H9 (cell line): ENCODE measurements at regions not wholly inside any gene's neighbourhood (a gene's known extent, or its start where the extent isn't known, plus 50 kb on each side); places are given as distances from the start of the nearest gene placed in this dataset.

Experiments used
- DNase-seq: peaks from one replicate; pipeline ENCODE4 v3.0.0-alpha.2; 2017
- H2AFZ ChIP-seq: one replicate; pipeline ENCODE4 v1.6.1; 2013; ENCODE audit warnings: mild to moderate bottlenecking, low read length, control low read depth, moderate library complexity
- H2AK5ac ChIP-seq: 2 replicates; pipeline ENCODE4 v1.6.1; 2013; ENCODE audit warnings: low read length, control low read depth, mixed read lengths; ENCODE audit not compliant: insufficient read length
- H2BK120ac ChIP-seq: one replicate; pipeline ENCODE4 v1.6.1; 2013; ENCODE audit warnings: low read depth, mild to moderate bottlenecking, low read length, control low read depth, inconsistent platforms; ENCODE audit not compliant: poor library complexity, severe bottlenecking
- H2BK12ac ChIP-seq: 2 replicates; pipeline ENCODE4 v1.6.1; 2013; ENCODE audit warnings: low read length, control low read depth, mixed read lengths, low read depth; ENCODE audit not compliant: insufficient read length
- H2BK15ac ChIP-seq: 2 replicates; pipeline ENCODE4 v1.6.1; 2013; ENCODE audit warnings: low read depth, low read length, control low read depth
- H2BK20ac ChIP-seq: one replicate; pipeline ENCODE4 v1.6.1; 2013; ENCODE audit warnings: low read depth, mild to moderate bottlenecking, low read length, control low read depth, inconsistent platforms; ENCODE audit not compliant: poor library complexity, severe bottlenecking
- H2BK5ac ChIP-seq: 2 replicates; pipeline ENCODE4 v1.6.1; 2013; ENCODE audit warnings: low read length, control low read depth, mixed read lengths; ENCODE audit not compliant: insufficient read length
- H3K14ac ChIP-seq: 2 replicates; pipeline ENCODE4 v1.6.1; 2013; ENCODE audit warnings: low read length, control low read depth; ENCODE audit not compliant: insufficient read depth
- H3K18ac ChIP-seq: 2 replicates; pipeline ENCODE4 v1.6.1; 2013; ENCODE audit warnings: low read depth, mild to moderate bottlenecking, mixed read lengths, low read length, control low read depth; ENCODE audit not compliant: insufficient read length
- H3K23ac ChIP-seq: 2 replicates; pipeline ENCODE4 v1.6.1; 2013; ENCODE audit warnings: low read length, control low read depth, mixed read lengths, low read depth; ENCODE audit not compliant: insufficient read length
- H3K23me2 ChIP-seq: 2 replicates; pipeline ENCODE4 v1.6.1; 2013; ENCODE audit warnings: low read depth, mild to moderate bottlenecking, mixed read lengths, low read length, control low read depth; ENCODE audit not compliant: insufficient read length, poor library complexity, severe bottlenecking
- H3K27ac ChIP-seq: 2 replicates; pipeline ENCODE4 v1.5.1; 2013; ENCODE audit warnings: low read length, control low read depth, mixed read lengths, low read depth; ENCODE audit not compliant: insufficient read length
- H3K27me3 ChIP-seq: 2 replicates; pipeline ENCODE4 v1.6.1; 2013; ENCODE audit warnings: low read length, control low read depth, inconsistent platforms; ENCODE audit not compliant: insufficient read depth
- H3K4ac ChIP-seq: 2 replicates; pipeline ENCODE4 v1.6.1; 2013; ENCODE audit warnings: low read depth, mild to moderate bottlenecking, control low read depth, inconsistent platforms, low read length, moderate library complexity
- H3K4me1 ChIP-seq: 2 replicates; pipeline ENCODE4 v1.6.1; 2013; ENCODE audit warnings: low read length, control low read depth, inconsistent platforms; ENCODE audit not compliant: insufficient read depth
- H3K4me2 ChIP-seq: 2 replicates; pipeline ENCODE4 v1.6.1; 2013; ENCODE audit warnings: low read length, control low read depth, mixed read lengths; ENCODE audit not compliant: insufficient read length, insufficient read depth
- H3K56ac ChIP-seq: 2 replicates; pipeline ENCODE4 v1.6.1; 2013; ENCODE audit warnings: low read depth, mild to moderate bottlenecking, mixed read lengths, low read length, control low read depth; ENCODE audit not compliant: insufficient read length
- H3K79me1 ChIP-seq: 2 replicates; pipeline ENCODE4 v1.6.1; 2013; ENCODE audit warnings: low read depth, mild to moderate bottlenecking, moderate library complexity, low read length, control low read depth, inconsistent platforms; ENCODE audit not compliant: insufficient read depth, poor library complexity, severe bottlenecking
- H3K79me2 ChIP-seq: 2 replicates; pipeline ENCODE4 v1.6.1; 2013; ENCODE audit warnings: low read length, control low read depth, inconsistent platforms; ENCODE audit not compliant: insufficient read depth
- H3K9ac ChIP-seq: 2 replicates; pipeline ENCODE4 v1.6.1; 2013; ENCODE audit warnings: low read length, control low read depth, mixed read lengths; ENCODE audit not compliant: insufficient read length; ENCODE audit errors: extremely low read depth
- H3K9me3 ChIP-seq: one replicate; pipeline ENCODE4 v1.6.1; 2013; ENCODE audit warnings: low read depth, low read length, inconsistent platforms; ENCODE audit not compliant: control insufficient read depth
- H3T11ph ChIP-seq: one replicate; pipeline ENCODE4 v1.6.1; 2013; ENCODE audit warnings: mild to moderate bottlenecking, low read length, control low read depth, inconsistent platforms
- H4K20me1 ChIP-seq: one replicate; pipeline ENCODE4 v1.6.1; 2013; ENCODE audit not compliant: control insufficient read depth, insufficient read length, insufficient read depth
- H4K5ac ChIP-seq: 2 replicates; pipeline ENCODE4 v1.6.1; 2013; ENCODE audit warnings: low read depth, mild to moderate bottlenecking, mixed read lengths, low read length, control low read depth; ENCODE audit not compliant: insufficient read length
- H4K8ac ChIP-seq: replicated peaks from 2 replicates; pipeline ENCODE4 v1.6.1; 2013; ENCODE audit warnings: low read length, control low read depth, mixed read lengths, low read depth; ENCODE audit not compliant: insufficient read length
- H4K91ac ChIP-seq: 2 replicates; pipeline ENCODE4 v1.6.1; 2013; ENCODE audit warnings: low read depth, mild to moderate bottlenecking, moderate library complexity, mixed read lengths, low read length, control low read depth; ENCODE audit not compliant: insufficient read length
- H3K27ac Mint-ChIP-seq, 3 experiments: 2 replicates in 2 of 3; 3 replicates in 1 of 3; pipeline ENCODE4 v1.8.0; 2020 to 2021; ENCODE audit warnings: mixed read lengths in 3 of 3, mild to moderate bottlenecking in 1 of 3, moderate library complexity in 1 of 3
- H3K27me3 Mint-ChIP-seq: 2 replicates; pipeline ENCODE4 v1.8.0; 2021; ENCODE audit warnings: low read depth, mild to moderate bottlenecking, moderate library complexity, mixed read lengths
- H3K36me3 Mint-ChIP-seq, 3 experiments: 2 replicates in 2 of 3; 3 replicates in 1 of 3; pipeline ENCODE4 v1.8.0; 2020 to 2021; ENCODE audit warnings: low read depth in 3 of 3, mixed read lengths in 3 of 3; ENCODE audit not compliant: insufficient read depth in 1 of 3
- H3K4me1 Mint-ChIP-seq, 2 experiments: 2 replicates each; pipeline ENCODE4 v1.8.0; 2020; ENCODE audit warnings: mixed read lengths in 2 of 2
- H3K4me3 Mint-ChIP-seq, 2 experiments: 2 replicates in 1 of 2; 3 replicates in 1 of 2; pipeline ENCODE4 v1.8.0; 2020 to 2021; ENCODE audit warnings: mild to moderate bottlenecking in 2 of 2, mixed read lengths in 2 of 2, moderate library complexity in 1 of 2
- H3K9me3 Mint-ChIP-seq, 2 experiments: 2 replicates in 1 of 2; 3 replicates in 1 of 2; pipeline ENCODE4 v1.8.0; 2020; ENCODE audit warnings: mild to moderate bottlenecking in 2 of 2, mixed read lengths in 2 of 2, moderate library complexity in 1 of 2
- CTCF ChIP-seq: fragments of 200-600 bp; sonication (generic); conservative IDR thresholded peaks from 3 replicates; pipeline ENCODE4 v1.8.0; 2021; ENCODE audit warnings: antibody characterized with exemption, mild to moderate bottlenecking
- WGBS: extraction: QIAGEN DNeasy Blood & Tissue Kit; methylation state at CpG from one replicate; pipeline ENCODE4 v1.1.7; 2013; ENCODE audit warnings: missing lambda C conversion rate, low lambda C conversion rate, mixed read lengths; ENCODE audit not compliant: insufficient read length; ENCODE audit errors: extremely low coverage; 5-methylcytosine and 5-hydroxymethylcytosine counted together

GRCh38 chr3:178010306-178010705, 525.9 kb upstream of the KCNMB2 start:
- H3K4ac ChIP-seq = no peak overlapping the region
- H3K9me3 Mint-ChIP-seq = 0 out of 5 replicates have a peak, but pooled peaks cover 0 to 1% of the 10 kb centered on the region in 2 experiments
- H2AFZ ChIP-seq = no peak overlapping the region
- no peak overlapping the region for H4K8ac ChIP-seq
- no peak overlapping the region for H2BK20ac ChIP-seq
- H3K4me1 ChIP-seq = no peaks in the 10 kb centered on the region
- no peak overlapping the region for H2AK5ac ChIP-seq
- no peak overlapping the region for H3T11ph ChIP-seq
- no peak overlapping the region for H3K27ac Mint-ChIP-seq
- H3K4me2 ChIP-seq = no peak overlapping the region
- H3K79me1 ChIP-seq = no peaks in the 10 kb centered on the region
- no peaks in the 10 kb centered on the region for H3K4me1 Mint-ChIP-seq
- no peak overlapping the region for H2BK15ac ChIP-seq
- no peaks in the 10 kb centered on the region for H3K36me3 Mint-ChIP-seq
- no peaks in the 10 kb centered on the region for H4K20me1 ChIP-seq
- no peak for TF ChIP-seq CTCF
- no peak overlapping the region for H3K27ac ChIP-seq
- 100% methylated on average over 1 of the region's 2 CpGs for WGBS
- H3K9me3 ChIP-seq = no peaks in the 10 kb centered on the region
- no peaks in the 10 kb centered on the region for H3K79me2 ChIP-seq
- no peak overlapping the region for H3K23ac ChIP-seq
- H3K4me3 Mint-ChIP-seq = no peak overlapping the region
- H3K27me3 ChIP-seq = no peaks in the 10 kb centered on the region
- no peaks in the 10 kb centered on the region for H3K23me2 ChIP-seq
- no peak overlapping the region for H3K9ac ChIP-seq
- no peak overlapping the region for H2BK12ac ChIP-seq
- H4K91ac ChIP-seq = no peak overlapping the region
- no peak overlapping the region for H2BK5ac ChIP-seq
- no peaks in the 10 kb centered on the region for H3K27me3 Mint-ChIP-seq
- no peak for DNase-seq
- no peak overlapping the region for H3K14ac ChIP-seq
- H4K5ac ChIP-seq = no peak overlapping the region
- H3K18ac ChIP-seq = no peak overlapping the region
- H3K56ac ChIP-seq = no peak overlapping the region
- H2BK120ac ChIP-seq = no peak overlapping the region
